ENCODE measurements at regions not wholly inside any gene's neighbourhood (a gene's known extent, or its start where the extent isn't known, plus 50 kb on each side); places are given as distances from the start of the nearest gene placed in this dataset.

DNA sequence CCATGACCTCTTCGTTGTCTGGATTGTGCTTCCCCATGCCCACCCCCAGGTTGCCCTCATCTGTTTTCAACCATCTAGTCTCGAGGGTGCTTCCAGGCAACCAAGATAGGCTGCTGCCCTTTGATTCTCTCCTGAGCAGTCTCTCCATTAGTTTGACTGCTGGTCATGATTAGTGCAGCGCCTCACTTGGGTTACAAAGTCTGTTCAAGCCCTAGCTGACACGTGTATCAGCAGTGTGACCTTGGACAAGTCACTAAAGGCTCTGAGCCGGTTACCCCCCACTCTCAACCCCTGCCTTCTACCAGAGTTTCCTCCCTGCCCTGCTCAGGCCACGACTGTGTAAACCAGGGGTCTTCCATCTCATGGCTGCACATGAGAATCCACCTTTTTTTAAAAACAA, 185.3 kb upstream of the PWP1 start:
- TF ChIP-seq, protein P1, sequence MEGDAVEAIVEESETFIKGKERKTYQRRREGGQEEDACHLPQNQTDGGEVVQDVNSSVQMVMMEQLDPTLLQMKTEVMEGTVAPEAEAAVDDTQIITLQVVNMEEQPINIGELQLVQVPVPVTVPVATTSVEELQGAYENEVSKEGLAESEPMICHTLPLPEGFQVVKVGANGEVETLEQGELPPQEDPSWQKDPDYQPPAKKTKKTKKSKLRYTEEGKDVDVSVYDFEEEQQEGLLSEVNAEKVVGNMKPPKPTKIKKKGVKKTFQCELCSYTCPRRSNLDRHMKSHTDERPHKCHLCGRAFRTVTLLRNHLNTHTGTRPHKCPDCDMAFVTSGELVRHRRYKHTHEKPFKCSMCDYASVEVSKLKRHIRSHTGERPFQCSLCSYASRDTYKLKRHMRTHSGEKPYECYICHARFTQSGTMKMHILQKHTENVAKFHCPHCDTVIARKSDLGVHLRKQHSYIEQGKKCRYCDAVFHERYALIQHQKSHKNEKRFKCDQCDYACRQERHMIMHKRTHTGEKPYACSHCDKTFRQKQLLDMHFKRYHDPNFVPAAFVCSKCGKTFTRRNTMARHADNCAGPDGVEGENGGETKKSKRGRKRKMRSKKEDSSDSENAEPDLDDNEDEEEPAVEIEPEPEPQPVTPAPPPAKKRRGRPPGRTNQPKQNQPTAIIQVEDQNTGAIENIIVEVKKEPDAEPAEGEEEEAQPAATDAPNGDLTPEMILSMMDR (tag by site-specific recombination; IDR thresholded peaks at IDR 0.05) = no peak
- no peak for TF ChIP-seq ZNF121 (tag by site-specific recombination; IDR thresholded peaks at IDR 0.05)
